Stimulated activated CD4-positive, alpha-beta T cell treated with anti-CD3 and anti-CD28 coated beads, Interleukin-1b, Interleukin-23, amount 100 ng/mL, for 4 hours (primary cell): ENCODE measurements at regions not wholly inside any gene's neighbourhood (a gene's known extent, or its start where the extent isn't known, plus 50 kb on each side); places are given as distances from the start of the nearest gene placed in this dataset.
"Not testable (repeated sequence)": the region's sequence is repeated elsewhere in the genome, so short reads cannot be mapped to it uniquely, and the experiment has no call there.

Experiments used
- DNase-seq, 2 donors: peaks; one replicate each; pipeline ENCODE4 v3.0.0-alpha.2; 2020; ENCODE audit warnings: low read depth in 2 of 2

- not testable (repeated sequence) for DNase-seq
Measured at GRCh38 chr7:32816409-32816948, 75.1 kb downstream of the KBTBD2 start.

GRCh38 chr7:32814779-32815178, 76.8 kb downstream of the KBTBD2 start:
- DNase-seq: not testable (repeated sequence)

GRCh38 chr7:32809871-32810270, 81.7 kb downstream of the KBTBD2 start:
- no peak for DNase-seq

- DNase-seq: no peak
Measured at GRCh38 chr7:32809347-32809746, 82.2 kb downstream of the KBTBD2 start.

GRCh38 chr7:32803406-32804141, 88.0 kb downstream of the KBTBD2 start:
- no peak for DNase-seq

- no peak for DNase-seq
Measured at GRCh38 chr7:32802305-32802910, 89.2 kb downstream of the KBTBD2 start.

- not testable (repeated sequence) for DNase-seq
Measured at GRCh38 chr7:32793053-32793452, 98.5 kb downstream of the KBTBD2 start.

- DNase-seq: not testable (repeated sequence)
Measured at GRCh38 chr7:32790766-32791430, 100.7 kb downstream of the KBTBD2 start.

- not testable (repeated sequence) for DNase-seq
Measured at GRCh38 chr7:32789266-32789665, 102.3 kb downstream of the KBTBD2 start.

GRCh38 chr7:32788174-32788573, 103.4 kb downstream of the KBTBD2 start:
- not testable (repeated sequence) for DNase-seq

- not testable (repeated sequence) for DNase-seq
Measured at GRCh38 chr7:32785365-32785944, 106.1 kb downstream of the KBTBD2 start.

- DNase-seq: not testable (repeated sequence)
Measured at GRCh38 chr7:32779895-32780294, 111.7 kb downstream of the KBTBD2 start.

- DNase-seq: no peak
Measured at GRCh38 chr7:32779167-32779566, 112.4 kb downstream of the KBTBD2 start.

GRCh38 chr7:32777041-32777666, 114.4 kb downstream of the KBTBD2 start:
- not testable (repeated sequence) for DNase-seq

- not testable (repeated sequence) for DNase-seq
Measured at GRCh38 chr7:32776318-32776717, 115.2 kb downstream of the KBTBD2 start.

- not testable (repeated sequence) for DNase-seq
Measured at GRCh38 chr7:32775809-32776208, 115.8 kb downstream of the KBTBD2 start.

GRCh38 chr7:32774541-32774951, 117.0 kb downstream of the KBTBD2 start:
- no peak for DNase-seq

GRCh38 chr7:32768866-32769510, 122.6 kb downstream of the KBTBD2 start:
- not testable (repeated sequence) for DNase-seq

GRCh38 chr7:32768338-32768737, 123.2 kb downstream of the KBTBD2 start:
- DNase-seq: not testable (repeated sequence)

GRCh38 chr7:32765649-32766251, 125.8 kb downstream of the KBTBD2 start:
- not testable (repeated sequence) for DNase-seq

GRCh38 chr7:32765185-32765584, 126.4 kb downstream of the KBTBD2 start:
- no peak for DNase-seq
